Gastrocnemius medialis (tissue), 4 donors: ENCODE measurements at regions not wholly inside any gene's neighbourhood (a gene's known extent, or its start where the extent isn't known, plus 50 kb on each side); places are given as distances from the start of the nearest gene placed in this dataset.

Experiments
- POLR2A ChIP-seq, 2 donors: fragments of 450-650 bp; IDR thresholded peaks; one replicate each; pipeline ENCODE4 v1.6.1; 2017; ENCODE audit warnings: antibody characterized with exemption in 2 of 2, mild to moderate bottlenecking in 2 of 2, moderate library complexity in 2 of 2
- TF ChIP-seq, protein P1 (sequence below), 5 experiments: fragments of 450-650 bp in 3 of 5; fragments of 200-600 bp in 2 of 5; sonication (generic) in 2 of 5; IDR thresholded peaks in 4 of 5; conservative IDR thresholded peaks in 1 of 5; 1 replicate in 4 of 5; 2 replicates in 1 of 5; pipeline ENCODE4 v1.5.1; 2016 to 2019; ENCODE audit warnings: antibody characterized with exemption in 5 of 5, mild to moderate bottlenecking in 3 of 5, moderate library complexity in 3 of 5

DNA sequence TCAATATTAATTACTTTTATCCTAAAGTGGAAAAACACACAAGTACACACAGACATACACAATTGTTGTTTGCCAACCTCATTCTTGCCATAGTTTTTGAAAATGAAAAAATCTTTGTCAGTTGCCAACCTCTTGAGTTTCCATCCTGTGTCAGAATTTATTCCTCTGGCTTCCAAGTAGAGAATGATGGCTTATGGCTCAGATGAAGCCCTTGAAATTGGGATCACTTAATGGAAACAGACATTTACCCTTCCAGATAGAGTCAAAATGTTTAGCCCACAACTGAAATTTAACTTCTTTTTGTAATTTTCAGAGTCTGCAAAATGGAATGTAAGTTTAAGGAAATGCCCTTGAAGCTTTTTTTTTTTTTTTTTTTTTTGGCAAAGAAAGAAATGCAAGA, 321.6 kb upstream of the TNP1 start:
- TF ChIP-seq, protein P1, sequence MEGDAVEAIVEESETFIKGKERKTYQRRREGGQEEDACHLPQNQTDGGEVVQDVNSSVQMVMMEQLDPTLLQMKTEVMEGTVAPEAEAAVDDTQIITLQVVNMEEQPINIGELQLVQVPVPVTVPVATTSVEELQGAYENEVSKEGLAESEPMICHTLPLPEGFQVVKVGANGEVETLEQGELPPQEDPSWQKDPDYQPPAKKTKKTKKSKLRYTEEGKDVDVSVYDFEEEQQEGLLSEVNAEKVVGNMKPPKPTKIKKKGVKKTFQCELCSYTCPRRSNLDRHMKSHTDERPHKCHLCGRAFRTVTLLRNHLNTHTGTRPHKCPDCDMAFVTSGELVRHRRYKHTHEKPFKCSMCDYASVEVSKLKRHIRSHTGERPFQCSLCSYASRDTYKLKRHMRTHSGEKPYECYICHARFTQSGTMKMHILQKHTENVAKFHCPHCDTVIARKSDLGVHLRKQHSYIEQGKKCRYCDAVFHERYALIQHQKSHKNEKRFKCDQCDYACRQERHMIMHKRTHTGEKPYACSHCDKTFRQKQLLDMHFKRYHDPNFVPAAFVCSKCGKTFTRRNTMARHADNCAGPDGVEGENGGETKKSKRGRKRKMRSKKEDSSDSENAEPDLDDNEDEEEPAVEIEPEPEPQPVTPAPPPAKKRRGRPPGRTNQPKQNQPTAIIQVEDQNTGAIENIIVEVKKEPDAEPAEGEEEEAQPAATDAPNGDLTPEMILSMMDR (IDR thresholded peaks at IDR 0.05 in 4 of 5, conservative IDR thresholded peaks at IDR 0.05 in 1 of 5), result no peak
- TF ChIP-seq POLR2A (IDR thresholded peaks at IDR 0.05), result no peak
